HEK293 (cell line): ENCODE measurements at regions not wholly inside any gene's neighbourhood (a gene's known extent, or its start where the extent isn't known, plus 50 kb on each side); places are given as distances from the start of the nearest gene placed in this dataset.

Source experiments
- BCL11B ChIP-seq: fragments of 450-650 bp; formaldehyde crosslinking; IDR thresholded peaks from 2 replicates; pipeline ENCODE4 v1.5.1; 2016; ENCODE audit warnings: low read depth, missing biosample characterization, missing genetic modification characterization
- KLF16 ChIP-seq: fragments of 450-650 bp; formaldehyde crosslinking; IDR thresholded peaks from 2 replicates; pipeline ENCODE4 v1.5.1; 2017; ENCODE audit warnings: missing biosample characterization, missing genetic modification characterization
- ZNF558 ChIP-seq: fragments of 450-650 bp; formaldehyde crosslinking; IDR thresholded peaks from 2 replicates; pipeline ENCODE4 v1.5.1; 2016; ENCODE audit warnings: missing biosample characterization, missing genetic modification characterization
- ZNF677 ChIP-seq: fragments of 450-650 bp; IDR thresholded peaks from 2 replicates; pipeline ENCODE4 v1.5.0; 2018; ENCODE audit warnings: missing biosample characterization, mild to moderate bottlenecking, missing genetic modification characterization, moderate library complexity
- ZNF76 ChIP-seq: fragments of 450-650 bp; formaldehyde crosslinking; IDR thresholded peaks from 2 replicates; pipeline ENCODE4; 2016; ENCODE audit warnings: low read depth, missing biosample characterization, missing genetic modification characterization, borderline replicate concordance
- ZXDB ChIP-seq: fragments of 450-650 bp; formaldehyde crosslinking; IDR thresholded peaks from 2 replicates; pipeline ENCODE4 v1.5.1; 2016; ENCODE audit warnings: missing biosample characterization, missing genetic modification characterization
- TF ChIP-seq, protein P1 (sequence below): fragments of 450-650 bp; formaldehyde crosslinking; IDR thresholded peaks from 2 replicates; pipeline ENCODE4 v1.5.1; 2016; ENCODE audit warnings: missing biosample characterization, missing genetic modification characterization
- TF ChIP-seq, protein P2 (sequence below): IDR thresholded peaks from 2 replicates; pipeline ENCODE4 v1.6.1; 2011; ENCODE audit warnings: mild to moderate bottlenecking, low read depth, low read length, borderline replicate concordance
- TF ChIP-seq, protein P3 (sequence below): fragments of 450-650 bp; formaldehyde crosslinking; IDR thresholded peaks from 2 replicates; pipeline ENCODE4 v1.5.1; 2017; ENCODE audit warnings: missing biosample characterization, missing genetic modification characterization
- TF ChIP-seq, protein P4 (sequence below): fragments of 450-650 bp; formaldehyde crosslinking; IDR thresholded peaks from 2 replicates; pipeline ENCODE4 v1.5.1; 2016; ENCODE audit warnings: missing biosample characterization, missing genetic modification characterization

DNA sequence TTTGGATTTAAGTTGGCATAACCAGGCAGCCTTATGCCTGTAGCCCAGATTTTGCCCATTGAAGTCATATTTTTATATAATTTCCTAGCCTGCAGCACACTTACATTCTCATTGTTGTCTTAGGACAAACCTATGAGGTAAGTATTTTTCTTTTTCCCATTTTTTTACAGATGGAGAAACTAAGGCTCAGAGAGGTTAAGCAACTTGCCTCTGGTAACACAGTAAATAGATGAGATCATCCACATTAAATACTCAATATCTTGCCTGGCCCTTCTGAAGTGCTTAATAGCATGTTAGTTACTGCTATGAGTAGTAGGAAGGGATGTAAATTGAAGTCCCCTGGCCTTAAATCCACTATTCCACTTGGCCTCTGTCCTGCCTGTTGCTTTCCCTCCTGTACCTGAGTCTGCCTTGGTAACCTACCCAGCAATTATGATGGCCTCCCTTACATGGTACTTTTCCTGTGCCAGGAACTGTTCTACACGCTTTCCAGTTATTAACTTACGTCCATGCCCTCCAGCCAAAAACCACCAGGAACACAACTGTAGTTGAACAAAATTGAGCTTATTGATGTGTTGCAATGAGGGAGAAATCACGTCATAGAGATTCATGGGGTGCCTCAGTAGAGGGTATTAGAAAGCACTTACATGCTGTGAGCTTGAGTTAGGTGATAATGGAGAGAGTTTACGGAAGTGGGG lies 111.6 kb upstream of the FGGY start:
- no peak for TF ChIP-seq KLF16 (tag by site-specific recombination)
- TF ChIP-seq, protein P1, sequence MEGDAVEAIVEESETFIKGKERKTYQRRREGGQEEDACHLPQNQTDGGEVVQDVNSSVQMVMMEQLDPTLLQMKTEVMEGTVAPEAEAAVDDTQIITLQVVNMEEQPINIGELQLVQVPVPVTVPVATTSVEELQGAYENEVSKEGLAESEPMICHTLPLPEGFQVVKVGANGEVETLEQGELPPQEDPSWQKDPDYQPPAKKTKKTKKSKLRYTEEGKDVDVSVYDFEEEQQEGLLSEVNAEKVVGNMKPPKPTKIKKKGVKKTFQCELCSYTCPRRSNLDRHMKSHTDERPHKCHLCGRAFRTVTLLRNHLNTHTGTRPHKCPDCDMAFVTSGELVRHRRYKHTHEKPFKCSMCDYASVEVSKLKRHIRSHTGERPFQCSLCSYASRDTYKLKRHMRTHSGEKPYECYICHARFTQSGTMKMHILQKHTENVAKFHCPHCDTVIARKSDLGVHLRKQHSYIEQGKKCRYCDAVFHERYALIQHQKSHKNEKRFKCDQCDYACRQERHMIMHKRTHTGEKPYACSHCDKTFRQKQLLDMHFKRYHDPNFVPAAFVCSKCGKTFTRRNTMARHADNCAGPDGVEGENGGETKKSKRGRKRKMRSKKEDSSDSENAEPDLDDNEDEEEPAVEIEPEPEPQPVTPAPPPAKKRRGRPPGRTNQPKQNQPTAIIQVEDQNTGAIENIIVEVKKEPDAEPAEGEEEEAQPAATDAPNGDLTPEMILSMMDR (tag by site-specific recombination) = no peak
- no peak for TF ChIP-seq ZNF76 (tag by site-specific recombination)
- TF ChIP-seq BCL11B (tag by site-specific recombination) = no peak
- TF ChIP-seq, protein P2, sequence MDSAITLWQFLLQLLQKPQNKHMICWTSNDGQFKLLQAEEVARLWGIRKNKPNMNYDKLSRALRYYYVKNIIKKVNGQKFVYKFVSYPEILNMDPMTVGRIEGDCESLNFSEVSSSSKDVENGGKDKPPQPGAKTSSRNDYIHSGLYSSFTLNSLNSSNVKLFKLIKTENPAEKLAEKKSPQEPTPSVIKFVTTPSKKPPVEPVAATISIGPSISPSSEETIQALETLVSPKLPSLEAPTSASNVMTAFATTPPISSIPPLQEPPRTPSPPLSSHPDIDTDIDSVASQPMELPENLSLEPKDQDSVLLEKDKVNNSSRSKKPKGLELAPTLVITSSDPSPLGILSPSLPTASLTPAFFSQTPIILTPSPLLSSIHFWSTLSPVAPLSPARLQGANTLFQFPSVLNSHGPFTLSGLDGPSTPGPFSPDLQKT = no peak
- TF ChIP-seq ZNF677 = no peak
- no peak for TF ChIP-seq ZXDB (tag by site-specific recombination)
- TF ChIP-seq, protein P3, sequence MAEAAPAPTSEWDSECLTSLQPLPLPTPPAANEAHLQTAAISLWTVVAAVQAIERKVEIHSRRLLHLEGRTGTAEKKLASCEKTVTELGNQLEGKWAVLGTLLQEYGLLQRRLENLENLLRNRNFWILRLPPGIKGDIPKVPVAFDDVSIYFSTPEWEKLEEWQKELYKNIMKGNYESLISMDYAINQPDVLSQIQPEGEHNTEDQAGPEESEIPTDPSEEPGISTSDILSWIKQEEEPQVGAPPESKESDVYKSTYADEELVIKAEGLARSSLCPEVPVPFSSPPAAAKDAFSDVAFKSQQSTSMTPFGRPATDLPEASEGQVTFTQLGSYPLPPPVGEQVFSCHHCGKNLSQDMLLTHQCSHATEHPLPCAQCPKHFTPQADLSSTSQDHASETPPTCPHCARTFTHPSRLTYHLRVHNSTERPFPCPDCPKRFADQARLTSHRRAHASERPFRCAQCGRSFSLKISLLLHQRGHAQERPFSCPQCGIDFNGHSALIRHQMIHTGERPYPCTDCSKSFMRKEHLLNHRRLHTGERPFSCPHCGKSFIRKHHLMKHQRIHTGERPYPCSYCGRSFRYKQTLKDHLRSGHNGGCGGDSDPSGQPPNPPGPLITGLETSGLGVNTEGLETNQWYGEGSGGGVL (tag by site-specific recombination) = no peak
- TF ChIP-seq, protein P4, sequence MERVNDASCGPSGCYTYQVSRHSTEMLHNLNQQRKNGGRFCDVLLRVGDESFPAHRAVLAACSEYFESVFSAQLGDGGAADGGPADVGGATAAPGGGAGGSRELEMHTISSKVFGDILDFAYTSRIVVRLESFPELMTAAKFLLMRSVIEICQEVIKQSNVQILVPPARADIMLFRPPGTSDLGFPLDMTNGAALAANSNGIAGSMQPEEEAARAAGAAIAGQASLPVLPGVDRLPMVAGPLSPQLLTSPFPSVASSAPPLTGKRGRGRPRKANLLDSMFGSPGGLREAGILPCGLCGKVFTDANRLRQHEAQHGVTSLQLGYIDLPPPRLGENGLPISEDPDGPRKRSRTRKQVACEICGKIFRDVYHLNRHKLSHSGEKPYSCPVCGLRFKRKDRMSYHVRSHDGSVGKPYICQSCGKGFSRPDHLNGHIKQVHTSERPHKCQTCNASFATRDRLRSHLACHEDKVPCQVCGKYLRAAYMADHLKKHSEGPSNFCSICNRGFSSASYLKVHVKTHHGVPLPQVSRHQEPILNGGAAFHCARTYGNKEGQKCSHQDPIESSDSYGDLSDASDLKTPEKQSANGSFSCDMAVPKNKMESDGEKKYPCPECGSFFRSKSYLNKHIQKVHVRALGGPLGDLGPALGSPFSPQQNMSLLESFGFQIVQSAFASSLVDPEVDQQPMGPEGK = no peak
- TF ChIP-seq ZNF558 = no peak
